ENCODE measurements at regions not wholly inside any gene's neighbourhood (a gene's known extent, or its start where the extent isn't known, plus 50 kb on each side); places are given as distances from the start of the nearest gene placed in this dataset.
"Not testable (repeated sequence)": the region's sequence is repeated elsewhere in the genome, so short reads cannot be mapped to it uniquely, and the experiment has no call there.

- Mint-ChIP-seq H3K4me1 (no peaks in the 10 kb centered on the region), H3K27me3 (peaks cover 18% of the 10 kb centered on the region), H3K27ac (no peak overlapping the region), H3K36me3 (ENCODE audit: low read depth) (no peaks in the 10 kb centered on the region), H3K4me3 (no peak overlapping the region)
- no peak for ATAC-seq
- no peak for DNase-seq
- no peaks in the 10 kb centered on the region for H3K9me3 ChIP-seq (ENCODE audit: control insufficient read depth, low read length, poor library complexity, severe bottlenecking)
Observed at GRCh38 chr15:38761681-38762080, 197.1 kb upstream of the RASGRP1 start.

GRCh38 chr15:38768970-38769369 lies 204.4 kb upstream of the RASGRP1 start:
- no peak for ATAC-seq
- H3K9me3 ChIP-seq (ENCODE audit: control insufficient read depth, low read length, poor library complexity, severe bottlenecking) = no peaks in the 10 kb centered on the region
- Mint-ChIP-seq H3K4me1 (no peaks in the 10 kb centered on the region), H3K27ac (no peak overlapping the region), H3K27me3 (peaks cover 16% of the 10 kb centered on the region), H3K36me3 (ENCODE audit: low read depth) (no peaks in the 10 kb centered on the region), H3K4me3 (no peak overlapping the region)
- no peak for DNase-seq

GRCh38 chr15:38769492-38769891 lies 204.9 kb upstream of the RASGRP1 start:
- no peaks in the 10 kb centered on the region for H3K9me3 ChIP-seq (ENCODE audit: control insufficient read depth, low read length, poor library complexity, severe bottlenecking)
- peaks cover 16% of the 10 kb centered on the region for H3K27me3 Mint-ChIP-seq
- no peak for ATAC-seq
- no peak overlapping the region for H3K27ac Mint-ChIP-seq
- H3K4me3 Mint-ChIP-seq = no peak overlapping the region
- H3K4me1 Mint-ChIP-seq = no peaks in the 10 kb centered on the region
- no peak for DNase-seq
- no peaks in the 10 kb centered on the region for H3K36me3 Mint-ChIP-seq (ENCODE audit: low read depth)

- not testable (repeated sequence) for DNase-seq; H3K4me3 Mint-ChIP-seq; H3K4me1 Mint-ChIP-seq; H3K27ac Mint-ChIP-seq; ATAC-seq; H3K27me3 Mint-ChIP-seq; H3K36me3 Mint-ChIP-seq (ENCODE audit: low read depth); H3K9me3 ChIP-seq (ENCODE audit: control insufficient read depth, low read length, poor library complexity, severe bottlenecking)
Observed at GRCh38 chr15:38774076-38774475, 209.5 kb upstream of the RASGRP1 start.

GRCh38 chr15:38781196-38781595 lies 216.6 kb upstream of the RASGRP1 start:
- Mint-ChIP-seq H3K27ac (no peak overlapping the region), H3K4me3 (no peak overlapping the region), H3K27me3 (peaks cover 13% of the 10 kb centered on the region), H3K36me3 (ENCODE audit: low read depth) (peaks cover 3% of the 10 kb centered on the region), H3K4me1 (no peaks in the 10 kb centered on the region)
- H3K9me3 ChIP-seq (ENCODE audit: control insufficient read depth, low read length, poor library complexity, severe bottlenecking) = no peaks in the 10 kb centered on the region
- ATAC-seq (no peak), DNase-seq (no peak)

- no peaks in the 10 kb centered on the region for H3K9me3 ChIP-seq (ENCODE audit: control insufficient read depth, low read length, poor library complexity, severe bottlenecking)
- peaks cover 13% of the 10 kb centered on the region for H3K27me3 Mint-ChIP-seq
- DNase-seq = no peak
- H3K27ac Mint-ChIP-seq = no peak overlapping the region
- H3K36me3 Mint-ChIP-seq (ENCODE audit: low read depth) = peaks cover 3% of the 10 kb centered on the region
- H3K4me3 Mint-ChIP-seq = no peak overlapping the region
- no peaks in the 10 kb centered on the region for H3K4me1 Mint-ChIP-seq
- no peak for ATAC-seq
Observed at GRCh38 chr15:38782156-38782555, 217.5 kb upstream of the RASGRP1 start.

GRCh38 chr15:38788918-38789317 lies 224.3 kb upstream of the RASGRP1 start:
- Mint-ChIP-seq H3K27me3 (peaks cover 10% of the 10 kb centered on the region), H3K4me3 (no peak overlapping the region), H3K4me1 (peaks cover 2% of the 10 kb centered on the region), H3K36me3 (ENCODE audit: low read depth) (no peaks in the 10 kb centered on the region), H3K27ac (no peak overlapping the region)
- ATAC-seq = no peak
- H3K9me3 ChIP-seq (ENCODE audit: control insufficient read depth, low read length, poor library complexity, severe bottlenecking) = no peaks in the 10 kb centered on the region
- no peak for DNase-seq

GRCh38 chr15:38789566-38789965 lies 225.0 kb upstream of the RASGRP1 start:
- Mint-ChIP-seq H3K4me1 (peaks cover 2% of the 10 kb centered on the region), H3K27me3 (peaks cover 10% of the 10 kb centered on the region), H3K27ac (no peak overlapping the region), H3K36me3 (ENCODE audit: low read depth) (no peaks in the 10 kb centered on the region), H3K4me3 (no peak overlapping the region)
- ATAC-seq = no peak
- no peak for DNase-seq
- no peaks in the 10 kb centered on the region for H3K9me3 ChIP-seq (ENCODE audit: control insufficient read depth, low read length, poor library complexity, severe bottlenecking)

- no peaks in the 10 kb centered on the region for H3K9me3 ChIP-seq (ENCODE audit: control insufficient read depth, low read length, poor library complexity, severe bottlenecking)
- Mint-ChIP-seq H3K27ac (peak overlapping the region; percentile 32), H3K4me3 (no peak overlapping the region), H3K27me3 (peaks cover 10% of the 10 kb centered on the region), H3K4me1 (peaks cover 2% of the 10 kb centered on the region), H3K36me3 (ENCODE audit: low read depth) (no peaks in the 10 kb centered on the region)
- DNase-seq = no peak
- no peak for ATAC-seq
Observed at GRCh38 chr15:38793206-38793810, 228.7 kb upstream of the RASGRP1 start.

GRCh38 chr15:38795471-38796245 lies 231.0 kb upstream of the RASGRP1 start:
- H3K27ac Mint-ChIP-seq = no peak overlapping the region
- ATAC-seq (no peak), DNase-seq (no peak)
- H3K36me3 Mint-ChIP-seq (ENCODE audit: low read depth) = no peaks in the 10 kb centered on the region
- H3K27me3 Mint-ChIP-seq = peaks cover 16% of the 10 kb centered on the region
- H3K4me1 Mint-ChIP-seq = peaks cover 2% of the 10 kb centered on the region
- no peak overlapping the region for H3K4me3 Mint-ChIP-seq
- no peaks in the 10 kb centered on the region for H3K9me3 ChIP-seq (ENCODE audit: control insufficient read depth, low read length, poor library complexity, severe bottlenecking)

- Mint-ChIP-seq H3K4me3 (no peak overlapping the region), H3K27ac (no peak overlapping the region), H3K4me1 (peaks cover 2% of the 10 kb centered on the region), H3K36me3 (ENCODE audit: low read depth) (no peaks in the 10 kb centered on the region), H3K27me3 (peaks cover 16% of the 10 kb centered on the region)
- no peak for ATAC-seq
- H3K9me3 ChIP-seq (ENCODE audit: control insufficient read depth, low read length, poor library complexity, severe bottlenecking) = no peaks in the 10 kb centered on the region
- DNase-seq = no peak
Observed at GRCh38 chr15:38796589-38796988, 232.0 kb upstream of the RASGRP1 start.

GRCh38 chr15:38797506-38797905 lies 232.9 kb upstream of the RASGRP1 start:
- peaks cover 24% of the 10 kb centered on the region for H3K27me3 Mint-ChIP-seq
- not testable (repeated sequence) for H3K36me3 Mint-ChIP-seq (ENCODE audit: low read depth); H3K4me3 Mint-ChIP-seq; ATAC-seq; H3K27ac Mint-ChIP-seq; H3K9me3 ChIP-seq (ENCODE audit: control insufficient read depth, low read length, poor library complexity, severe bottlenecking); DNase-seq; H3K4me1 Mint-ChIP-seq

GRCh38 chr15:38799202-38799601 lies 234.6 kb upstream of the RASGRP1 start:
- DNase-seq; H3K9me3 ChIP-seq (ENCODE audit: control insufficient read depth, low read length, poor library complexity, severe bottlenecking): not testable (repeated sequence)

GRCh38 chr15:38809621-38810020 lies 245.0 kb upstream of the RASGRP1 start:
- peaks cover 16% of the 10 kb centered on the region for H3K27me3 Mint-ChIP-seq
- H3K9me3 ChIP-seq (ENCODE audit: control insufficient read depth, low read length, poor library complexity, severe bottlenecking) = no peaks in the 10 kb centered on the region
- H3K27ac Mint-ChIP-seq = no peak overlapping the region
- ATAC-seq = no peak
- H3K4me1 Mint-ChIP-seq = no peaks in the 10 kb centered on the region
- no peaks in the 10 kb centered on the region for H3K36me3 Mint-ChIP-seq (ENCODE audit: low read depth)
- H3K4me3 Mint-ChIP-seq = no peak overlapping the region
- DNase-seq = no peak

More at GRCh38 chr15:38799202-38799601, 234.6 kb upstream of the RASGRP1 start:
- not testable (repeated sequence) for H3K4me1 Mint-ChIP-seq; H3K27ac Mint-ChIP-seq; ATAC-seq; H3K4me3 Mint-ChIP-seq; H3K36me3 Mint-ChIP-seq (ENCODE audit: low read depth)
- peaks cover 18% of the 10 kb centered on the region for H3K27me3 Mint-ChIP-seq
